Memory B cell (primary cell): ENCODE measurements at regions not wholly inside any gene's neighbourhood (a gene's known extent, or its start where the extent isn't known, plus 50 kb on each side); places are given as distances from the start of the nearest gene placed in this dataset.
"Not testable (repeated sequence)": the region's sequence is repeated elsewhere in the genome, so short reads cannot be mapped to it uniquely, and the experiment has no call there.

ENCODE experiments used
- ATAC-seq: fragments of 150-1000 bp; cut with Tn5 transposase; 2 replicates; pipeline ENCODE4 v1.10.0; 2021; ENCODE audit warnings: low read depth, mild to moderate bottlenecking, moderate library complexity
- DNase-seq, 2 donors: peaks; one replicate each; pipeline ENCODE4 v3.0.0; 2022; ENCODE audit warnings: low spot score in 2 of 2
- H3K27ac Mint-ChIP-seq: one replicate; pipeline ENCODE4 v1.8.0; 2022; ENCODE audit warnings: mild to moderate bottlenecking, moderate library complexity, mixed read lengths
- H3K27me3 Mint-ChIP-seq: one replicate; pipeline ENCODE4 v1.8.0; 2022; ENCODE audit warnings: mixed read lengths
- H3K36me3 Mint-ChIP-seq: one replicate; pipeline ENCODE4 v1.8.0; 2022; ENCODE audit warnings: mild to moderate bottlenecking, mixed read lengths
- H3K4me1 Mint-ChIP-seq: one replicate; pipeline ENCODE4 v1.8.0; 2022; ENCODE audit warnings: mixed read lengths
- H3K4me3 Mint-ChIP-seq: one replicate; pipeline ENCODE4 v1.8.0; 2022; ENCODE audit warnings: mild to moderate bottlenecking, moderate library complexity, mixed read lengths
- H3K9me3 Mint-ChIP-seq: one replicate; pipeline ENCODE4 v1.8.0; 2022; ENCODE audit warnings: mixed read lengths

DNA sequence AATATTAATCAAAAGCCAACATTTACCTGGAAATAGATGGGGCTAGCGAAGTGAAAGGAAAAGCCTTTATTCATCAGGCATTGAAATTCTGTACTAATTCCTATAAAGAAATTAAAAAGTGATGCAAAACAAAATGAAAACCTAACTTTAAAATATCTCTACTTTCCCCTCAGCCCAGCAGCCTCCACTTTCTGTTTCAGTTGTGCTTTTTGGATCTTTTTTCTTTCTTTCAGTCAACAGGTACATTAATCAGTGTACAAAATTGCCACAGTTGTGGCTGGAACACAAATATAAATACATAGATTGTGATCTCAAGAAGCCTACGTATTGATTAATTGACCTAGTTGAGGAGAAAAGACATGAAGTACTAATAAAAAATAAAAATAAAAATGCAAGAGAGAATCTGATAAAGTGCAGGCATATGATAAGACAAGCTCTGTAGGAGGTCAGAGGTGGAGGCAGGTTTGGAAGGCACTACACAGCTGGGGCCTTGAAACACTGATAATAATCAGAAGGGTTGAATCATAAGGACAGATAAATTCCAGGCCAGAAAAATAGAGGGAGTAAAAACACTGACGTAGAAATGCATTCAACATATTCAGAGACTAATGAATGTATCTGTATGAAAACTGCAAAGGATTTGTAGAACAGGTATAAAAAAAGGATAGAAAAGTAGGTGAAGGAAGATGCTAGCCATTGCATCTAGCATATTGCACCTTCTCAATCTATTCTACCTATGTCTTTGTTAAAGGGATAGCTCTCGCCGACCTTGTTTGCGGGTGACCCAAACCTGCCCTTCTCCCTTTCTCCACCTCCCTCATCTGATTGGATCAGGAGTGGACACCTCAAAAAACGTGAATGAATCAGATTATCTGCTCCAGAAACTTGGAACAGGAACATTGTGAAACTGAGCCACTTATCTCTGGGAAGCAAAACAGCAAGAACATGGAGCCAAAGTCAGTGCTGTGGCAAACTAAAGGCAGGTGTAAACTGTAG, 607.8 kb upstream of the ADGRL2 start:
- H3K4me3 Mint-ChIP-seq: no peak overlapping the region
- DNase-seq (no peak), ATAC-seq (no peak)
- H3K36me3 Mint-ChIP-seq: no peaks in the 10 kb centered on the region
- peaks cover 4% of the 10 kb centered on the region for H3K9me3 Mint-ChIP-seq
- no peaks in the 10 kb centered on the region for H3K27me3 Mint-ChIP-seq
- no peak overlapping the region for H3K27ac Mint-ChIP-seq
- H3K4me1 Mint-ChIP-seq: no peaks in the 10 kb centered on the region

DNA sequence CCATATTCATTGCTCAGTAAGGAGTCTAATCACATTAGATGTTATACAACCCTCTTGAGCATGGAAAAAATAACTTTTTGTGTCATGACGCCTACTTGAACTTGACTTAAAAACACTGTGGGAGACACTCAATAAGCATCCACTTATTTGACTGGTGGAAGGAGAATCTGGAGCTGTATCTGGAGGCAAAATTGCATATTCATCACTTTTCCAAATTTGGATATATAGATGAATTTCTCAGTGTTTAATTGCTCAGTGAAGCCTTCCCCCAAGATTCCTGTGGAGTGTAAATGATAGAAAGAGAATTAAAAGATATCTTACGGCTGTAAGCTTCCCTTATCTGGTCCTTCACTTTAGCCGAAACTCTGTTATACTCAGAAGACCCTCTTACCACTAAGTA, 610.7 kb upstream of the ADGRL2 start:
- H3K27ac Mint-ChIP-seq: no peak overlapping the region
- ATAC-seq (no peak), DNase-seq (no peak)
- H3K36me3 Mint-ChIP-seq: no peaks in the 10 kb centered on the region
- no peaks in the 10 kb centered on the region for H3K4me1 Mint-ChIP-seq
- peaks cover 4% of the 10 kb centered on the region for H3K9me3 Mint-ChIP-seq
- H3K4me3 Mint-ChIP-seq: no peak overlapping the region
- no peaks in the 10 kb centered on the region for H3K27me3 Mint-ChIP-seq

DNA sequence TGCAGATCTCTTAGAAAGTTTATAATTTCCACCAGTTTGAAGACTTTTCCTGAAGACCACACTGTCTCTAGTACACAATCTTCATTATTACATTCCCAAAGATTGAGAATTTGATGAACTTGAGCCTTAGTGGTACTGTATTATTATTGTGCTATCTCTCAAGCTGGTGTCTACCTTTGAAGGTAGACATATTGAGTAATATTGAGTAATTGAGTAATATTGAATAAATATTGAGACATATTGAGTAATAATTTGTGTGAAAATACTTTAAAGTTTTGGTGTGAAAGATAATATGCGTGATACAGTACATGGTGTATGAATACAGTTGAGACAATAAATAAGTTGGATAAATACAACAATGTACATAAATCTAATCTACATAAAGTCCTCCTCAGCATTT, 613.1 kb upstream of the ADGRL2 start:
- no peak overlapping the region for H3K27ac Mint-ChIP-seq
- ATAC-seq: no peak
- H3K27me3 Mint-ChIP-seq: no peaks in the 10 kb centered on the region
- H3K4me1 Mint-ChIP-seq: no peaks in the 10 kb centered on the region
- H3K36me3 Mint-ChIP-seq: no peaks in the 10 kb centered on the region
- peaks cover 4% of the 10 kb centered on the region for H3K9me3 Mint-ChIP-seq
- no peak overlapping the region for H3K4me3 Mint-ChIP-seq
- no peak for DNase-seq

DNA sequence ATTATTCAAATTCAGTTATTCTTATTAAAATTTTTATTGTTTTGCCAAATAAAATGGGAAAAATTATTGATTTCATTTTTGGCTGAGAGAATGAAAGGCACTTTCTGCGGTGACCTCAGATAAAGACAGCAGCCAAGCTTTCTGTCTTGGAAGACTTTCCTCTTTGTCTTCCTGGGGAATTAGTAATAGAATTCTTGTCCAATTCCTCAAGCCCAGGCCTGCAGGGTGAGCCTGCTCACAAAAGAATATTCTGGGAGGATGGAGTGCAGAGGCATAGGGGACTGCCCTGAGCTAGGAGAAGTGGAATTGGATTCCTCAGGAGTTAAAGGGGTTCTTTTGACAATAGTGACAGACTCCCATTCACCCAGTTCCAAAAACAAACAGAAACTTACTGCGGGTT, 614.5 kb upstream of the ADGRL2 start:
- no peak for ATAC-seq
- Mint-ChIP-seq H3K36me3 (no peaks in the 10 kb centered on the region), H3K27me3 (no peaks in the 10 kb centered on the region), H3K4me1 (no peaks in the 10 kb centered on the region), H3K4me3 (no peak overlapping the region), H3K9me3 (peaks cover 4% of the 10 kb centered on the region), H3K27ac (no peak overlapping the region)
- no peak for DNase-seq

DNA sequence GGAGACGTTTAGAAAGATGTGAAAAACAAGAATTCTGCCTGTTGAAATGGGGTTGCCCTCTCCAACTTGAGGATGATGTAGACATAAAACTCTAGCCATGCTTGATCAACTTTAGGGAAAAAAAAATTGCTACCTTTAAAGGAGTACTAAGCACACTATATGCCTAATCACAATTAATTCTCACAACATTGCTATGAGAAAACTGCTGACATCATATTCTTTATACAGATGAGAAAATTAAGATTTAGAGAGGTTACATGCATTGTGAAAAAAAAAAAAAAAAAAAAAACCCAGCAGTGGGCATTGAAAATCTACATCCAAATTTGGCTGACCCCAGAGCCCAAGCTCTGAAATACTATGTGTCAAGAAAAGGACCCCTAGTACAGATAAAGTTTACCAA, 617.2 kb upstream of the ADGRL2 start:
- ATAC-seq: no peak

DNA sequence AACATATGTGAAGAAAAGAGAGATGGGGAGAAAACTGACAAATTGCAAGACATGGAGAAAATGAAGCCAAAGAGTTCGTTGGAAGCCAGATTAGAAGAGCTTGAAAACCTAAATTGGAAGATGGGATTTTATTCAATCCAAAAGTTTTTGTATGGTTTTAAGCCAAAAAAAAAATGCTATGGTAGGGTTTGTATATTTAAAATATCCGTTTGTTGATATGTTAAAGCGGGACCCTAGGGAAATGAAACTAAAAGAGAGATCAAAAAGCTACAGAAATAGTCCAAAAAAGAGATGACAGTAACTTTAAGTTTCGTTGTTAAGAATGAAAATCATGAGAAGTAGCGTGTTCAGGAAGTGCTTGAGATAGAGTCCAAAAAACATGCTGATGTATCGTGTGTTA, 617.7 kb upstream of the ADGRL2 start:
- Mint-ChIP-seq H3K36me3 (no peaks in the 10 kb centered on the region), H3K9me3 (no peaks in the 10 kb centered on the region), H3K27me3 (no peaks in the 10 kb centered on the region), H3K27ac (no peak overlapping the region), H3K4me1 (no peaks in the 10 kb centered on the region), H3K4me3 (no peak overlapping the region)
- DNase-seq (no peak), ATAC-seq (no peak)

More for the DNA sequence above, 617.2 kb upstream of the ADGRL2 start:
- no peaks in the 10 kb centered on the region for H3K36me3 Mint-ChIP-seq
- no peaks in the 10 kb centered on the region for H3K4me1 Mint-ChIP-seq
- H3K9me3 Mint-ChIP-seq: no peaks in the 10 kb centered on the region
- no peak for DNase-seq
- no peak overlapping the region for H3K27ac Mint-ChIP-seq
- H3K27me3 Mint-ChIP-seq: no peaks in the 10 kb centered on the region
- H3K4me3 Mint-ChIP-seq: no peak overlapping the region

DNA sequence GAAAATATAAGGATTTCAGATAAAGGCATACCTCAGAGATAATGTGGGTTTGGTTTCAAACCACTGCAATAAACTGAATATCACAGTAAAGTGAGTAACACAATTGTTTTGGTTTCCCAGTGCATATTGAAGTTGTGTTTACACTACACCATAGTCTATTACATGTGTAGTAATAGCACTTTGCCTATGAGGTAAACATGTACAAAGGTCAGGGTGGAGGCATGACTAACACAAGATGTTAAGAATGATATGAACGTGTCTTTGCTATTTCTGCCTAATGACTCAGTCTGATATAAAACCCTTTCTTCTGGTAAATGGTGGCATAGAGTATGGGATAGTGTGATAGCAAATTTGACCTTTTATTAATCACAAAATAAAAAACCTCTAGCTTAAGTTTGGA, 621.5 kb upstream of the ADGRL2 start:
- Mint-ChIP-seq H3K27me3 (no peaks in the 10 kb centered on the region), H3K27ac (no peak overlapping the region), H3K36me3 (no peaks in the 10 kb centered on the region), H3K4me3 (no peak overlapping the region), H3K9me3 (no peaks in the 10 kb centered on the region), H3K4me1 (no peaks in the 10 kb centered on the region)
- no peak for DNase-seq
- no peak for ATAC-seq

DNA sequence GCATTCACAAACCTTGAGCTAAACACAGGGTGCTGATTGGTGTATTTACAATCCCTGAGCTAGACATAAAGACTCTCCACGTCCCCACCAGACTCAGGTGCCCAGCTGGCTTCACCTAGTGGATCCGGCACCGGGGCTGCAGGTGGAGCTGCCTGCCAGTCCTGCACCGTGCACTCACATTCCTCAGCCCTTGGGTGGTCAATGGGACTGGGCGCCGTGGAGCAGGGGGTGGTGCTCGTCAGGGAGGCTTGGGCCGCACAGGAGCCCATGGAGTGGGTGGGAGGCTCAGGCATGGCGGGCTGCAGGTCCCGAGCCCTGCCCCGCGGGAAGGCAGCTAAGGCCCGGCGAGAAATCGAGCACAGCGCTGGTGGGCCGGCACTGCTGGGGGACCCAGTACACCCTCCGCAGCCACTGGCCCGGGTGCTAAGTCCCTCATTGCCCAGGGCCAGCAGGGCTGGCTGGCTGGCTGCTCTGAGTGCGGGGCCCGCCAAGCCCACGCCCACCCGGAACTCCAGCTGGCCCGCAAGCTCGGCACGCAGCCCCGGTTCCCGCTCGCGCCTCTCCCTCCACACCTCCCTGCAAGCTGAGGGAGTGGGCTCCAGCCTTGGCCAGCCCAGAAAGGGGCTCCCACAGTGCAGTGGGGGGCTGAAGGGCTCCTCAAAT, 622.2 kb upstream of the ADGRL2 start:
- not testable (repeated sequence) for DNase-seq, ATAC-seq, H3K27ac Mint-ChIP-seq, H3K4me1 Mint-ChIP-seq, H3K27me3 Mint-ChIP-seq, H3K36me3 Mint-ChIP-seq, H3K4me3 Mint-ChIP-seq, H3K9me3 Mint-ChIP-seq

DNA sequence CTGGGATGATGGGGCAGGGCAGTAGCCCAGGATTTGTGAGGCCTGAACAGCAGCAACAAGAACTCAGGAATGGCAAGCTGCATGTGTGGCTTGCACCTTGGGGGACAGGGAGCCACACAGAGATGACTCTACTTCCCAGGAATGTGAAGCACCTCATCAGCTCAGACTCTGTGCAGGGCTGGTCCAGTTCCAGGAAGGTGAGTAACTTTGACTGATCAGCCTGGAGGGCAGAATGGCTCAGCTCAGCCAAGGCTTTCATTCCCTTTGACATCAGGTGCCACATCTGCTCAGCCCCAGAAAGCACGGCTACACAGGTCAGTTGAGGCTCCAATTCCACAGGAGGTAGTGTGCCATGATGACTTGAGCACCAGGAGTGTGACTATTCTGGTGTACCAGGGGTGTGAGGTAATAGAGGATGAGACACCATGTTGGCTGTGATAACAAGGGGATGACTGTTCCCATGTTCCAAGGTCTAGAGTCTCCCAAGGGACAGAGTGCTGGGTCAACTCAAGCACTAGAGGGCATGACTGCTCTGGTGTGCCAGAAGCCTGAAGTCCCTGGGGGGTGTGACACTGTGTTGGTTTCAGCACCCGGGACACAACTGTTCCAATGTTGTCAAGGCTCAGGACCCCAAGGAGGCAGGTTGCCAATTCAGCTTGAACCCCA, 625.8 kb upstream of the ADGRL2 start:
- no peak overlapping the region for H3K27ac Mint-ChIP-seq
- no peaks in the 10 kb centered on the region for H3K4me1 Mint-ChIP-seq
- DNase-seq: no peak
- no peak for ATAC-seq
- H3K27me3 Mint-ChIP-seq: no peaks in the 10 kb centered on the region
- no peak overlapping the region for H3K4me3 Mint-ChIP-seq
- H3K36me3 Mint-ChIP-seq: no peaks in the 10 kb centered on the region
- H3K9me3 Mint-ChIP-seq: peaks cover 10% of the 10 kb centered on the region

DNA sequence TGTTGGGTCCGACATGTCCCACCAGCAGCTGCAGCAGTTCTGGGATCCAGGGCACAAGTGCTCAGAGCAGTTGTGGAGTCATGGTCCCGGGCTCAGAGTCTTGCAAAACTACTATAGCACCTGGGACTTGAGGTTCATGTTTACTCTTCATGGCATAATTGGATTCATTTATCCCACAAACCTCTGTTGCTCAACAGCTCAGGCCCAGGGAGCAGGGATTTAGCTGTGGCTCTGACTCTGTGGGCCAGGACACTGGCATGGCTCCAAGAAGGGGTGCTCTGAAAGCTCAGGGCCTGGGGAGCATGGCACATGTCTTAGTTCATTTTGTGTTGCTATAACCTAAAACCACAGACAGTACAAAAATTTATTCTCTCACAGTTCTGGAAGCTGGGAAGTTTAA, 626.7 kb upstream of the ADGRL2 start:
- Mint-ChIP-seq H3K4me3 (no peak overlapping the region), H3K27ac (no peak overlapping the region), H3K36me3 (no peaks in the 10 kb centered on the region), H3K27me3 (no peaks in the 10 kb centered on the region), H3K4me1 (no peaks in the 10 kb centered on the region), H3K9me3 (peaks cover 10% of the 10 kb centered on the region)
- ATAC-seq (no peak), DNase-seq (no peak)

DNA sequence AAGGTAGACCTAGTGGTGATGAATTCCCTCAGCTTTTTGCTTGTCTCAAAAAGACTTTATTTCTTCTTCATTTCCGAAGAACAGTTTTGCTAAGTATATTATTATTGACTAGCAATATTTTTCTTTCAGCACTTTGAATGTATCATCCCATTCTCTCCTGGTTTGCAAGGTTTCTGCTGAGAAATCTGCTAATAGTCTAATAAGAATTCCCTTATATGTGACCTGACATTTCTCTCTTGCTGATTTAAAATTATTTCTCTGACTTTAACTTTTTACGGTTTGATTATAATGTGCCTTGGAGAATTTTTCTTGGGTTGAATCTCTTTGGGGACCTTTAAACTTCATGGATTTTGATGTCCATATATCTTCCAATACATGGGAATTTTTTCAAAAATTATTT, 628.3 kb upstream of the ADGRL2 start:
- Mint-ChIP-seq H3K4me3 (no peak overlapping the region), H3K9me3 (peaks cover 10% of the 10 kb centered on the region), H3K27ac (no peak overlapping the region), H3K4me1 (no peaks in the 10 kb centered on the region), H3K36me3 (no peaks in the 10 kb centered on the region), H3K27me3 (no peaks in the 10 kb centered on the region)
- DNase-seq (no peak), ATAC-seq (no peak)

DNA sequence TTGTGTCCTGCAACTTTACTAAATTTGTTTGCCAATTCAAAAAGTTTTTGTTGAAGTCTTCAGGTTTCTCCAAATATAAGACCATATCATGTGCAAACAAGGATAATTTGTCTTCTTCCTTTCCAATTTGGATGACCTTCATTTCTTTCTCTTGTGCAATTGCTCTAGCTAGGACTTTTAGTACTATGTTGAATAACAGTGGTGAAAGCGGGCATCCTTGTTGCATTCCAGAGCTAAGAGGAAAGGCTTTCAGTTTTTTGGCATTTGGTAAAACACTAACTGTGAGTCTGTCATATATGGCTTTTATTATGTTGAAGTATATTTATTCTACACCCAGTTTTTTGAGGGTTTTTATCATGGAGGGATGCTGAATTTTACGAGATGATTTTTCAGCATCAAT, 630.0 kb upstream of the ADGRL2 start:
- no peak for ATAC-seq
- no peaks in the 10 kb centered on the region for H3K36me3 Mint-ChIP-seq
- no peaks in the 10 kb centered on the region for H3K27me3 Mint-ChIP-seq
- H3K9me3 Mint-ChIP-seq: peaks cover 10% of the 10 kb centered on the region
- H3K4me3 Mint-ChIP-seq: no peak overlapping the region
- H3K4me1 Mint-ChIP-seq: no peaks in the 10 kb centered on the region
- no peak for DNase-seq
- no peak overlapping the region for H3K27ac Mint-ChIP-seq

DNA sequence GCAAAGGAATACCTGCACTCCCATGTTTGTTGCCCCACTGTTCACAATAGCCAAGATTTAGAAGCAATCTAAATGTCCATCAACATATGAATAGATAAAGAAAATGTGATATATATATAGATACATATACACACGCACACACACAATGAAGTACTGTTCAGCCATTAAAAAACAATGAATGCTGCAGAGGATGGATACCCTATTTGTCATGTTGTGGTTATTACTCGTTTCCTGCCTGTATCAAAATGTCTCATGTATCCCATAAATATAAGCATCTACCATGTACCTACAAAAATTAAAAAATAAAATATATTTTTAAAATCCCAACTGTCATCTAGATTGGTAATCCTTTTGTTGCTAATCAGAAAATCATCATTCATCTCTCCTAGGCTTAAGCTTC, 634.8 kb upstream of the ADGRL2 start:
- no peaks in the 10 kb centered on the region for H3K4me1 Mint-ChIP-seq
- no peak overlapping the region for H3K27ac Mint-ChIP-seq
- ATAC-seq: no peak
- no peaks in the 10 kb centered on the region for H3K36me3 Mint-ChIP-seq
- H3K9me3 Mint-ChIP-seq: no peaks in the 10 kb centered on the region
- no peak for DNase-seq
- H3K27me3 Mint-ChIP-seq: no peaks in the 10 kb centered on the region
- H3K4me3 Mint-ChIP-seq: no peak overlapping the region

DNA sequence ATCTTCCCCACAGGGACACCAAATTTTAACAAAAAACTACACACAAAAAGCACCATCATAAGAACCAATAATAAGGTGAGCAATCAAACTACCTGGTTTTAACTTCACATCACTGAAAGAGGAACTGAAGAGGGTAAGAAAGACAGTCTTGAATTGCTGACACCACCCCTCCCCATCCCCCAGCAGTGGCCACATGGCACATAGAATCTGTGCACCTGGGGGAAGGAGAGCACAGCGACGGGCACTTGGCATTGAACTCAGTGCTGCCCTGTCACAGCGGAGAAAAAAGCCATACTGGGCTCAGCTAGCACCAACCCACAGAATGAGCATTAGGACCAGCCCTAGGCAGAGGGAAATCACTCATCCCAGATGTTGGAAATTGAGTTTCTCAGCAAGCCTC, 640.0 kb upstream of the ADGRL2 start:
- Mint-ChIP-seq H3K27ac (no peak overlapping the region), H3K4me3 (no peak overlapping the region), H3K27me3 (no peaks in the 10 kb centered on the region), H3K9me3 (no peaks in the 10 kb centered on the region), H3K36me3 (no peaks in the 10 kb centered on the region), H3K4me1 (no peaks in the 10 kb centered on the region)
- ATAC-seq (no peak), DNase-seq (no peak)
